ENCODE measurements at regions not wholly inside any gene's neighbourhood (a gene's known extent, or its start where the extent isn't known, plus 50 kb on each side); places are given as distances from the start of the nearest gene placed in this dataset.

- H3K79me1 ChIP-seq (ENCODE audit: insufficient read depth, low read depth, low read length, poor library complexity, severe bottlenecking) = no peaks in the 10 kb centered on the region
- H2BK5ac ChIP-seq (ENCODE audit: insufficient read length, low read length) = no peak overlapping the region
- H3K23ac ChIP-seq (ENCODE audit: insufficient read length, low read depth, low read length) = no peak overlapping the region
- H3K56ac ChIP-seq (ENCODE audit: insufficient read length, low read depth, low read length) = no peak overlapping the region
- H3K9ac ChIP-seq (ENCODE audit: extremely low read depth, insufficient read length, low read length) = no peak overlapping the region
- Mint-ChIP-seq H3K9me3 (0 out of 5 replicates have a peak, but pooled peaks cover 2 to 3% of the 10 kb centered on the region in 2 experiments), H3K27ac (no peak overlapping the region), H3K4me3 (no peak overlapping the region), H3K4me1 (no peaks in the 10 kb centered on the region), H3K36me3 (ENCODE audit: insufficient read depth in 1 of 3, low read depth in 3 of 3) (no peaks in the 10 kb centered on the region), H3K27me3 (ENCODE audit: low read depth) (no peaks in the 10 kb centered on the region)
- H3K14ac ChIP-seq (ENCODE audit: insufficient read depth, low read length) = 0 out of 2 replicates have a peak overlapping the region, but pooled peaks have one; percentile 63
- no peak overlapping the region for H2BK120ac ChIP-seq (ENCODE audit: low read depth, low read length, poor library complexity, severe bottlenecking)
- H3K23me2 ChIP-seq (ENCODE audit: insufficient read length, low read depth, low read length, poor library complexity, severe bottlenecking) = no peaks in the 10 kb centered on the region
- H2AK5ac ChIP-seq (ENCODE audit: insufficient read length, low read length) = no peak overlapping the region
- no peak overlapping the region for H3K18ac ChIP-seq (ENCODE audit: insufficient read length, low read depth, low read length)
- no peak overlapping the region for H2BK12ac ChIP-seq (ENCODE audit: insufficient read length, low read depth, low read length)
- H3K4me1 ChIP-seq (ENCODE audit: insufficient read depth, low read length) = no peaks in the 10 kb centered on the region
- no peak overlapping the region for H2BK20ac ChIP-seq (ENCODE audit: low read depth, low read length, poor library complexity, severe bottlenecking)
- H4K5ac ChIP-seq (ENCODE audit: insufficient read length, low read depth, low read length) = no peak overlapping the region
- no peak overlapping the region for H3T11ph ChIP-seq (ENCODE audit: low read length)
- H3K4ac ChIP-seq (ENCODE audit: low read depth, low read length) = no peak overlapping the region
- H3K9me3 ChIP-seq (ENCODE audit: control insufficient read depth, low read depth, low read length) = no peaks in the 10 kb centered on the region
- no CpG with 5 or more reads among the region's 2 CpGs for WGBS (ENCODE audit: extremely low coverage, insufficient read length, low lambda C conversion rate)
- no peaks in the 10 kb centered on the region for H3K27me3 ChIP-seq (ENCODE audit: insufficient read depth, low read length)
- no peak overlapping the region for H2BK15ac ChIP-seq (ENCODE audit: low read depth, low read length)
- no peak for DNase-seq
- H4K91ac ChIP-seq (ENCODE audit: insufficient read length, low read depth, low read length) = no peak overlapping the region
- no peaks in the 10 kb centered on the region for H4K20me1 ChIP-seq (ENCODE audit: control insufficient read depth, insufficient read depth, insufficient read length)
- H4K8ac ChIP-seq (replicated peaks; ENCODE audit: insufficient read length, low read depth, low read length) = peak overlapping the region; percentile 62
- H3K27ac ChIP-seq (ENCODE audit: insufficient read length, low read depth, low read length) = no peak overlapping the region
- H2AFZ ChIP-seq (ENCODE audit: low read length) = no peak overlapping the region
- H3K79me2 ChIP-seq (ENCODE audit: insufficient read depth, low read length) = no peaks in the 10 kb centered on the region
- no peak for TF ChIP-seq CTCF (conservative IDR thresholded peaks at IDR 0.05)
- H3K4me2 ChIP-seq (ENCODE audit: insufficient read depth, insufficient read length, low read length) = no peak overlapping the region
Measured at GRCh38 chr5:66284588-66285342, 140.7 kb downstream of the SREK1 start.

All from H9 (cell line).